HCT116 (cell line): ENCODE measurements at regions not wholly inside any gene's neighbourhood (a gene's known extent, or its start where the extent isn't known, plus 50 kb on each side); places are given as distances from the start of the nearest gene placed in this dataset.

Experiments used
- ATAC-seq: fragments of 200-7000 bp; cut with Tn5 transposase; 2 replicates; pipeline ENCODE4 v1.9.1; 2020; ENCODE audit warnings: mild to moderate bottlenecking, moderate library complexity
- BruUV-seq: library from RNA; stranded (reverse); fragments of 400-500 nt; replicated peaks from 2 replicates; lab custom pipeline; 2021; lab: Mats Ljungman, UMichigan
- CTCF ChIA-PET: fragments of 300-600 bp; sonication (Branson Sonifier 250); formaldehyde crosslinking; loops from one replicate; lab custom pipeline; 2021; ENCODE audit warnings: antibody characterized with exemption; lab: Charles Lee
- POLR2A ChIA-PET: fragments of 300-600, 350-600 bp; sonication (Branson Sonifier 250); formaldehyde crosslinking; loops from one replicate; lab custom pipeline; 2021; ENCODE audit warnings: antibody characterized with exemption; lab: Charles Lee
- RAD21 ChIA-PET, 2 experiments: fragments of 300-600 bp; sonication (Branson Sonifier 250); formaldehyde crosslinking; loops; one replicate each; lab custom pipeline; 2023; ENCODE audit warnings: low total read pairs in 2 of 2; ENCODE audit not compliant: uncharacterized antibody in 2 of 2, unreplicated experiment in 2 of 2, low non-redundant PET in 1 of 2; lab: Charles Lee
- DNase-seq: peaks from one replicate; pipeline ENCODE4 v3.0.0-alpha.2; 2010; ENCODE audit warnings: low read depth, low spot score
- H2AFZ ChIP-seq: fragments of 200-600 bp; shearing (Covaris generic), sonication (generic); 2 replicates; pipeline ENCODE4 v1.6.1; 2017; ENCODE audit warnings: low read depth, mixed run types, mixed read lengths, antibody characterized with exemption, low read length; ENCODE audit not compliant: poor library complexity, severe bottlenecking
- H3K27ac ChIP-seq: 2 replicates; pipeline ENCODE4 v1.5.1; 2012; ENCODE audit warnings: low read depth, low read length
- H3K27me3 ChIP-seq: fragments of 200-600 bp; sonication (generic); 2 replicates; pipeline ENCODE4 v1.6.1; 2016; ENCODE audit warnings: mixed run types, low read length, mixed read lengths; ENCODE audit not compliant: insufficient read depth
- H3K36me3 ChIP-seq, 2 experiments: fragments of 200-500 bp in 1 of 2; fragments of 200-600 bp in 1 of 2; sonication (Bioruptor generic) in 1 of 2; sonication (generic) in 1 of 2; 2 replicates each; pipeline versions ENCODE4 v1.5.1 to v1.6.1; 2014 to 2016; ENCODE audit warnings: low read length in 2 of 2, inconsistent platforms in 1 of 2, mixed read lengths in 1 of 2, mixed run types in 1 of 2; ENCODE audit not compliant: insufficient read depth in 2 of 2, control insufficient read depth in 1 of 2
- H3K4me1 ChIP-seq, 2 experiments: fragments of 200-600 bp in 1 of 2; sonication (generic) in 1 of 2; 2 replicates each; pipeline versions ENCODE4 v1.5.1 to v1.6.1; 2012 to 2017; ENCODE audit warnings: low read length in 2 of 2, inconsistent platforms in 1 of 2, mild to moderate bottlenecking in 1 of 2, mixed read lengths in 1 of 2, mixed run types in 1 of 2, moderate library complexity in 1 of 2; ENCODE audit not compliant: insufficient read depth in 2 of 2, control insufficient read depth in 1 of 2
- H3K4me2 ChIP-seq: fragments of 200-600 bp; sonication (generic); 2 replicates; pipeline ENCODE4 v1.6.1; 2017; ENCODE audit warnings: mixed run types, low read length, mixed read lengths
- H3K4me3 ChIP-seq, 2 experiments: fragments of 200-600 bp in 1 of 2; sonication (generic) in 1 of 2; replicated peaks in 1 of 2; 2 replicates each; pipeline ENCODE4 v1.5.1; 2011 to 2016; ENCODE audit warnings: low read length in 2 of 2, control low read depth in 1 of 2, low read depth in 1 of 2, mild to moderate bottlenecking in 1 of 2, mixed read lengths in 1 of 2, mixed run types in 1 of 2
- H3K79me2 ChIP-seq: fragments of 200-600 bp; sonication (generic); 2 replicates; pipeline ENCODE4 v1.6.1; 2017; ENCODE audit warnings: mild to moderate bottlenecking, mixed run types, low read length, moderate library complexity, mixed read lengths; ENCODE audit not compliant: insufficient read depth
- H3K9ac ChIP-seq: fragments of 200-600 bp; sonication (generic); 2 replicates; pipeline ENCODE4 v1.6.1; 2016; ENCODE audit warnings: low read length, mixed read lengths
- H3K9me2 ChIP-seq: fragments of 200-600 bp; sonication (generic), shearing (Covaris generic); 2 replicates; pipeline ENCODE4 v1.6.1; 2017; ENCODE audit warnings: mixed run types, mild to moderate bottlenecking, moderate library complexity; ENCODE audit not compliant: insufficient read depth
- H3K9me3 ChIP-seq, 2 experiments: fragments of 200-500 bp in 1 of 2; fragments of 200-600 bp in 1 of 2; sonication (Bioruptor generic) in 1 of 2; sonication (generic) in 1 of 2; 2 replicates each; pipeline ENCODE4 v1.6.1; 2014 to 2017; ENCODE audit warnings: low read length in 2 of 2, mixed read lengths in 2 of 2, inconsistent platforms in 1 of 2, low read depth in 1 of 2, mild to moderate bottlenecking in 1 of 2, mixed run types in 1 of 2, moderate library complexity in 1 of 2; ENCODE audit not compliant: control insufficient read depth in 1 of 2, insufficient read depth in 1 of 2
- H4K20me1 ChIP-seq: fragments of 200-600 bp; sonication (generic), shearing (Covaris generic); 2 replicates; pipeline ENCODE4 v1.6.1; 2017; ENCODE audit warnings: mixed run types, mild to moderate bottlenecking, moderate library complexity; ENCODE audit not compliant: insufficient read depth
- CBX3 ChIP-seq: IDR thresholded peaks from 2 replicates; pipeline ENCODE4 v1.6.1; 2012; ENCODE audit warnings: low read depth
- EGR1 ChIP-seq: IDR thresholded peaks from 2 replicates; pipeline ENCODE4 v1.6.1; 2012; ENCODE audit warnings: low read depth
- ELF1 ChIP-seq: IDR thresholded peaks from 2 replicates; pipeline ENCODE4 v1.6.1; 2012; ENCODE audit warnings: low read depth, borderline replicate concordance
- EZH2 ChIP-seq: fragments of 200-600 bp; sonication (generic); IDR thresholded peaks from 2 replicates; pipeline ENCODE4 v1.6.1; 2017; ENCODE audit warnings: antibody characterized with exemption, mixed run types
- FOSL1 ChIP-seq: IDR thresholded peaks from 2 replicates; pipeline ENCODE4 v1.6.1; 2012; ENCODE audit warnings: low read depth
- JUND ChIP-seq: IDR thresholded peaks from 2 replicates; pipeline ENCODE4 v1.6.1; 2012
- POLR2AphosphoS5 ChIP-seq: IDR thresholded peaks from 2 replicates; pipeline ENCODE4 v1.6.1; 2011; ENCODE audit warnings: mild to moderate bottlenecking, low read depth, low read length, moderate library complexity
- RAD21 ChIP-seq: IDR thresholded peaks from 2 replicates; pipeline ENCODE4 v1.6.1; 2012; ENCODE audit warnings: low read depth, mild to moderate bottlenecking
- SIN3A ChIP-seq: IDR thresholded peaks from 2 replicates; pipeline ENCODE4 v1.6.1; 2012; ENCODE audit warnings: low read depth
- SP1 ChIP-seq: IDR thresholded peaks from 2 replicates; pipeline ENCODE4 v1.6.1; 2012; ENCODE audit warnings: low read depth
- YY1 ChIP-seq: IDR thresholded peaks from 2 replicates; pipeline ENCODE4 v1.6.1; 2011; ENCODE audit warnings: low read length, low read depth, moderate library complexity, mild to moderate bottlenecking; ENCODE audit not compliant: insufficient replicate concordance; ENCODE audit errors: extremely low read depth
- ZFX ChIP-seq: fragments of 450-650 bp; IDR thresholded peaks from 2 replicates; pipeline ENCODE4 v1.6.1; 2017
- ZNF274 ChIP-seq: fragments of 200-500 bp; sonication (Bioruptor generic); IDR thresholded peaks from 2 replicates; pipeline ENCODE4 v1.6.1; 2014; ENCODE audit warnings: mild to moderate bottlenecking, low read depth, low read length, inconsistent platforms
- intact Hi-C: fragments of 100-400 bp; cut with micrococcal nuclease; formaldehyde crosslinking; loops from 2 replicates; pipeline ENCODE4 v1.10.0; 2022
- TF ChIP-seq, protein P1 (sequence below): IDR thresholded peaks from 2 replicates; pipeline ENCODE4 v1.6.1; 2012
- TF ChIP-seq, protein P2 (sequence below): IDR thresholded peaks from 2 replicates; pipeline ENCODE4 v1.6.1; 2012; ENCODE audit warnings: low read depth
- TF ChIP-seq, protein P3 (sequence below), 3 experiments: fragments of 200-600 bp in 1 of 3; sonication (generic) in 1 of 3; IDR thresholded peaks in 2 of 3; conservative IDR thresholded peaks in 1 of 3; 2 replicates each; pipeline ENCODE4 v1.5.1; 2012 to 2017; ENCODE audit warnings: low read depth in 2 of 3, low read length in 2 of 3, antibody characterized with exemption in 1 of 3, borderline replicate concordance in 1 of 3, control low read depth in 1 of 3, mild to moderate bottlenecking in 1 of 3, mixed read lengths in 1 of 3, mixed run types in 1 of 3, moderate library complexity in 1 of 3; ENCODE audit not compliant: insufficient read depth in 1 of 3

DNA sequence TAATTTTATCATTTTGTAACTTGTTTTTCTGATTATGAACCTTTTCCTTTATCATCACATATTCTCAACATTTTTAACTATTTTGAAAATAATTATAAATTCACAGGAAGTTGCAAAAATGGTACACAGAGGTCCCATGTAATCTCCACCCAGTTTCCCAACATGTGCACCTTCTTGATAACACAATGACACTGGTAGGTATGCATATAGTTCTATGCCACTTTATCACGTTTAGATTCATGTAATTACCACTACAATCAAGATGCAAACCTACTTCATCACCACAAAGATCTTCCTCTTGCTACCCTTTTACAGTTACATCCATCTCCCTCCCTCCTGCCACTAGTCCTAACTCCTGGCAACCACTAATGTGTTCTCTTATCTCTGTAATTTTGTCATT lies 413.9 kb downstream of the SHQ1 start:
- no TSS peak for BruUV-seq

DNA sequence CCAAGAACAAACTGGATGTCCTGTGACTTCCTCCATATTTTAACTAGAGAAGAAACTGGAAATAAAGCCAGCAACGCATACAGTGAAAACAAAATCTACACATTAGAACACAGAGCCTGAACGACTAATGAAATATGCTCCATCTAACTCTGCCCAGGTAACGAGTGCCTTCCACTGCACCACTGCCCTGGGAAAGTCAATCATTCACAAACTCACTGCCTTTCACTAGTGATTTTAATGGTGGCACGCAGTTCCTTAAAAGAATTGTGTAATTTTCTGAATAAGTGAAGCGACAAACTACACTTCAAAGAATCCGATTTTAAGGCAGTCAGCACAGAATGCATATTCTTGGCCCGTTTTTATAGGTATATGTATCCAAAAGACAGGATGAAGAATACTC lies 416.0 kb downstream of the SHQ1 start:
- H3K9ac ChIP-seq: no peak overlapping the region
- no peaks in the 10 kb centered on the region for H3K27me3 ChIP-seq
- intact Hi-C loops: no loop called here
- BruUV-seq: no TSS peak
- ChIA-PET RAD21 (no interaction called here), POLR2A (no interaction called here), CTCF (no interaction called here)
- H3K9me2 ChIP-seq: no peaks in the 10 kb centered on the region
- no peak overlapping the region for H3K27ac ChIP-seq
- no peak overlapping the region for H3K4me3 ChIP-seq
- DNase-seq: no peak
- no peaks in the 10 kb centered on the region for H3K4me1 ChIP-seq
- H2AFZ ChIP-seq: no peak overlapping the region
- no peaks in the 10 kb centered on the region for H3K36me3 ChIP-seq
- TF ChIP-seq ZFX (no peak), SIN3A (no peak), EZH2 (no peak), EGR1 (no peak), YY1 (no peak), ELF1 (no peak), JUND (no peak), FOSL1 (no peak), RAD21 (no peak)
- TF ChIP-seq, protein P1, sequence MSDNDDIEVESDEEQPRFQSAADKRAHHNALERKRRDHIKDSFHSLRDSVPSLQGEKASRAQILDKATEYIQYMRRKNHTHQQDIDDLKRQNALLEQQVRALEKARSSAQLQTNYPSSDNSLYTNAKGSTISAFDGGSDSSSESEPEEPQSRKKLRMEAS: no peak
- TF ChIP-seq, protein P2, sequence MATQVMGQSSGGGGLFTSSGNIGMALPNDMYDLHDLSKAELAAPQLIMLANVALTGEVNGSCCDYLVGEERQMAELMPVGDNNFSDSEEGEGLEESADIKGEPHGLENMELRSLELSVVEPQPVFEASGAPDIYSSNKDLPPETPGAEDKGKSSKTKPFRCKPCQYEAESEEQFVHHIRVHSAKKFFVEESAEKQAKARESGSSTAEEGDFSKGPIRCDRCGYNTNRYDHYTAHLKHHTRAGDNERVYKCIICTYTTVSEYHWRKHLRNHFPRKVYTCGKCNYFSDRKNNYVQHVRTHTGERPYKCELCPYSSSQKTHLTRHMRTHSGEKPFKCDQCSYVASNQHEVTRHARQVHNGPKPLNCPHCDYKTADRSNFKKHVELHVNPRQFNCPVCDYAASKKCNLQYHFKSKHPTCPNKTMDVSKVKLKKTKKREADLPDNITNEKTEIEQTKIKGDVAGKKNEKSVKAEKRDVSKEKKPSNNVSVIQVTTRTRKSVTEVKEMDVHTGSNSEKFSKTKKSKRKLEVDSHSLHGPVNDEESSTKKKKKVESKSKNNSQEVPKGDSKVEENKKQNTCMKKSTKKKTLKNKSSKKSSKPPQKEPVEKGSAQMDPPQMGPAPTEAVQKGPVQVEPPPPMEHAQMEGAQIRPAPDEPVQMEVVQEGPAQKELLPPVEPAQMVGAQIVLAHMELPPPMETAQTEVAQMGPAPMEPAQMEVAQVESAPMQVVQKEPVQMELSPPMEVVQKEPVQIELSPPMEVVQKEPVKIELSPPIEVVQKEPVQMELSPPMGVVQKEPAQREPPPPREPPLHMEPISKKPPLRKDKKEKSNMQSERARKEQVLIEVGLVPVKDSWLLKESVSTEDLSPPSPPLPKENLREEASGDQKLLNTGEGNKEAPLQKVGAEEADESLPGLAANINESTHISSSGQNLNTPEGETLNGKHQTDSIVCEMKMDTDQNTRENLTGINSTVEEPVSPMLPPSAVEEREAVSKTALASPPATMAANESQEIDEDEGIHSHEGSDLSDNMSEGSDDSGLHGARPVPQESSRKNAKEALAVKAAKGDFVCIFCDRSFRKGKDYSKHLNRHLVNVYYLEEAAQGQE: no peak
- peaks cover 18% of the 10 kb centered on the region for H4K20me1 ChIP-seq
- no peak for ATAC-seq
- H3K4me2 ChIP-seq: no peak overlapping the region
- no peaks in the 10 kb centered on the region for H3K9me3 ChIP-seq
- H3K79me2 ChIP-seq: peaks cover 95% of the 10 kb centered on the region

More for the DNA sequence above, 413.9 kb downstream of the SHQ1 start:
- Histone ChIP-seq H3K4me2 (no peak overlapping the region), H4K20me1 (peaks cover 9% of the 10 kb centered on the region), H3K27ac (no peak overlapping the region), H3K9me2 (no peaks in the 10 kb centered on the region), H3K9me3 (no peaks in the 10 kb centered on the region), H3K27me3 (no peaks in the 10 kb centered on the region), H3K79me2 (peaks cover 95% of the 10 kb centered on the region), H3K36me3 (peaks cover 0 to 2% of the 10 kb centered on the region in 2 experiments; a peak in 1 of 4 replicates), H3K9ac (no peak overlapping the region), H3K4me3 (no peak overlapping the region), H2AFZ (no peak overlapping the region), H3K4me1 (no peaks in the 10 kb centered on the region)
- RAD21 ChIA-PET: no interaction called here
- DNase-seq (no peak), ATAC-seq (no peak)
- POLR2A ChIA-PET: no interaction called here
- TF ChIP-seq EZH2: no peak
- TF ChIP-seq ZNF274: no peak
- TF ChIP-seq ELF1: no peak
- TF ChIP-seq YY1: no peak
- TF ChIP-seq JUND: no peak
- no peak for TF ChIP-seq RAD21
- TF ChIP-seq, protein P3, sequence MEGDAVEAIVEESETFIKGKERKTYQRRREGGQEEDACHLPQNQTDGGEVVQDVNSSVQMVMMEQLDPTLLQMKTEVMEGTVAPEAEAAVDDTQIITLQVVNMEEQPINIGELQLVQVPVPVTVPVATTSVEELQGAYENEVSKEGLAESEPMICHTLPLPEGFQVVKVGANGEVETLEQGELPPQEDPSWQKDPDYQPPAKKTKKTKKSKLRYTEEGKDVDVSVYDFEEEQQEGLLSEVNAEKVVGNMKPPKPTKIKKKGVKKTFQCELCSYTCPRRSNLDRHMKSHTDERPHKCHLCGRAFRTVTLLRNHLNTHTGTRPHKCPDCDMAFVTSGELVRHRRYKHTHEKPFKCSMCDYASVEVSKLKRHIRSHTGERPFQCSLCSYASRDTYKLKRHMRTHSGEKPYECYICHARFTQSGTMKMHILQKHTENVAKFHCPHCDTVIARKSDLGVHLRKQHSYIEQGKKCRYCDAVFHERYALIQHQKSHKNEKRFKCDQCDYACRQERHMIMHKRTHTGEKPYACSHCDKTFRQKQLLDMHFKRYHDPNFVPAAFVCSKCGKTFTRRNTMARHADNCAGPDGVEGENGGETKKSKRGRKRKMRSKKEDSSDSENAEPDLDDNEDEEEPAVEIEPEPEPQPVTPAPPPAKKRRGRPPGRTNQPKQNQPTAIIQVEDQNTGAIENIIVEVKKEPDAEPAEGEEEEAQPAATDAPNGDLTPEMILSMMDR (IDR thresholded peaks at IDR 0.05 in 2 of 3, conservative IDR thresholded peaks at IDR 0.05 in 1 of 3; ENCODE audit: borderline replicate concordance in 1 of 3, insufficient read depth in 1 of 3, low read depth in 2 of 3, low read length in 2 of 3): no peak
- no peak for TF ChIP-seq POLR2AphosphoS5
- no peak for TF ChIP-seq CBX3
- TF ChIP-seq SP1: no peak
- CTCF ChIA-PET: no interaction called here
- intact Hi-C loops: no loop called here
